GM12878 (cell line): ENCODE measurements at regions not wholly inside any gene's neighbourhood (a gene's known extent, or its start where the extent isn't known, plus 50 kb on each side); places are given as distances from the start of the nearest gene placed in this dataset.

ENCODE experiments used
- ATAC-seq: fragments of 200-7000 bp; cut with Tn5 transposase; 3 replicates; pipeline ENCODE4 v1.9.1; 2020; ENCODE audit warnings: mild to moderate bottlenecking, moderate library complexity
- BruUV-seq: library from RNA; stranded (reverse); fragments of 400-500 nt; replicated peaks from 2 replicates; lab custom pipeline; 2021; lab: Mats Ljungman, UMichigan
- CTCF ChIA-PET: fragments of 300-600 bp; sonication (Branson Sonifier 250); formaldehyde crosslinking; extraction: SDS; loops from one replicate; lab custom pipeline; 2021; ENCODE audit warnings: inconsistent platforms; lab: Yijun Ruan, JAX
- POLR2A ChIA-PET: fragments of 350-600 bp; formaldehyde crosslinking; extraction: SDS; loops from one replicate; lab custom pipeline; 2021; ENCODE audit warnings: inconsistent platforms; lab: Charles Lee
- RAD21 ChIA-PET: fragments of 300-600 bp; sonication (Branson Sonifier 250); formaldehyde crosslinking; loops from one replicate; lab custom pipeline; 2023; ENCODE audit warnings: antibody characterized with exemption; ENCODE audit not compliant: unreplicated experiment; lab: Charles Lee
- SMC1A ChIA-PET: fragments of 300-600 bp; sonication (Branson Sonifier 250); formaldehyde crosslinking; loops from one replicate; lab custom pipeline; 2023; ENCODE audit not compliant: unreplicated experiment, uncharacterized antibody; lab: Charles Lee
- DNase-seq: peaks from one replicate; pipeline ENCODE4 v3.0.0-alpha.2; 2011; ENCODE audit warnings: low read depth, low spot score
- FAIRE-seq: peaks from 3 replicates; lab custom pipeline; 2011; peaks lifted over from hg19 to GRCh38; lab: Jason Lieb, UNC
- H2AFZ ChIP-seq: 2 replicates; pipeline ENCODE4 v1.6.0; 2011; ENCODE audit warnings: low read depth, low read length, control low read depth; ENCODE audit not compliant: control insufficient read depth
- H3K27ac ChIP-seq: 2 replicates; pipeline ENCODE4 v1.5.1; 2011; ENCODE audit warnings: control low read depth; ENCODE audit not compliant: control insufficient read depth, insufficient read depth
- H3K27me3 ChIP-seq, 2 experiments: replicated peaks in 1 of 2; 2 replicates each; pipeline versions ENCODE4 v1.6.0 to v1.6.1; 2011; ENCODE audit warnings: low read length in 1 of 2; ENCODE audit not compliant: control insufficient read depth in 2 of 2, insufficient read depth in 2 of 2
- H3K36me3 ChIP-seq, 2 experiments: 2 replicates each; pipeline ENCODE4 v1.5.1; 2011; ENCODE audit warnings: low read length in 1 of 2; ENCODE audit not compliant: control insufficient read depth in 2 of 2, insufficient read depth in 2 of 2
- H3K4me1 ChIP-seq: 2 replicates; pipeline ENCODE4 v1.6.1; 2011; ENCODE audit warnings: mild to moderate bottlenecking, low read length, moderate library complexity, mixed read lengths; ENCODE audit not compliant: control insufficient read depth, insufficient read depth
- H3K4me2 ChIP-seq: 2 replicates; pipeline ENCODE4 v1.6.0; 2011; ENCODE audit warnings: control low read depth; ENCODE audit not compliant: control insufficient read depth, insufficient read depth
- H3K4me3 ChIP-seq: fragments of 200-600 bp; sonication (generic); 2 replicates; pipeline ENCODE4 v1.5.1; 2016
- H3K79me2 ChIP-seq: 2 replicates; pipeline ENCODE4 v1.6.0; 2011; ENCODE audit warnings: low read length; ENCODE audit not compliant: control insufficient read depth, insufficient read depth
- H3K9ac ChIP-seq: 2 replicates; pipeline ENCODE4 v1.8.0; 2011; ENCODE audit warnings: low read length, control low read depth, mixed read lengths; ENCODE audit not compliant: control insufficient read depth, insufficient read depth
- H3K9me3 ChIP-seq: replicated peaks from 3 replicates; pipeline ENCODE4 v1.5.1; 2011; ENCODE audit warnings: mild to moderate bottlenecking, low read length; ENCODE audit not compliant: control insufficient read depth, insufficient read depth
- H4K20me1 ChIP-seq: 2 replicates; pipeline ENCODE4 v1.6.0; 2011; ENCODE audit not compliant: control insufficient read depth, insufficient read depth
- CHD4 ChIP-seq: fragments of 200-600 bp; sonication (generic); IDR thresholded peaks from 2 replicates; pipeline ENCODE4 v1.6.1; 2016; ENCODE audit warnings: mild to moderate bottlenecking
- EP300 ChIP-seq, 2 experiments: fragments of 150-350 bp in 1 of 2; IDR thresholded peaks; 2 replicates each; pipeline ENCODE4 v1.6.1; 2011 to 2012; ENCODE audit warnings: low read depth in 2 of 2, low read length in 2 of 2, borderline replicate concordance in 1 of 2, improper control_type of control experiment in 1 of 2, inconsistent platforms in 1 of 2; ENCODE audit not compliant: control insufficient read depth in 1 of 2
- GABPA ChIP-seq: IDR thresholded peaks from 2 replicates; pipeline ENCODE4 v1.6.1; 2014; ENCODE audit warnings: antibody characterized with exemption, low read depth, mild to moderate bottlenecking, inconsistent platforms
- TBL1XR1 ChIP-seq: IDR thresholded peaks from 2 replicates; pipeline ENCODE4 v1.6.1; 2012; ENCODE audit warnings: low read depth, low read length, improper control_type of control experiment
- USF1 ChIP-seq: IDR thresholded peaks from 2 replicates; pipeline ENCODE4 v1.6.1; 2011; ENCODE audit warnings: borderline replicate concordance, low read depth, mild to moderate bottlenecking, moderate library complexity, mixed read lengths, low read length; ENCODE audit not compliant: insufficient read depth; ENCODE audit errors: extremely low read length
- WGBS: methylation state at CpG from one replicate; pipeline ENCODE4 v1.1.6; 2016; ENCODE audit warnings: low lambda C conversion rate; ENCODE audit not compliant: insufficient replicate concordance, insufficient coverage; ENCODE audit errors: missing lambda C conversion rate; 5-methylcytosine and 5-hydroxymethylcytosine counted together
- in situ Hi-C: fragments of 300-500 bp; cut with MboI; formaldehyde crosslinking; loops from 9 replicates; pipeline ENCODE4 v1.14.3; 2018; ENCODE audit warnings: mixed read lengths
- intact Hi-C: fragments of 100-400 bp; cut with micrococcal nuclease; formaldehyde crosslinking; loops from one replicate; pipeline ENCODE4 v1.14.2; 2022; ENCODE audit not compliant: unreplicated experiment
- TF ChIP-seq, protein P1 (sequence below), 3 experiments: IDR thresholded peaks in 2 of 3; conservative IDR thresholded peaks in 1 of 3; 2 replicates each; pipeline ENCODE4 v1.5.1; 2011; ENCODE audit warnings: low read depth in 3 of 3, low read length in 3 of 3, mild to moderate bottlenecking in 3 of 3, control low read depth in 2 of 3, moderate library complexity in 2 of 3, inconsistent platforms in 1 of 3, mixed read lengths in 1 of 3; ENCODE audit not compliant: control insufficient read depth in 2 of 3, insufficient read depth in 1 of 3; ENCODE audit errors: extremely low read depth in 1 of 3
- TF ChIP-seq, protein P2 (sequence below): fragments of 150-350 bp; IDR thresholded peaks from 2 replicates; pipeline ENCODE4 v1.6.1; 2016; ENCODE audit warnings: low read depth, low read length

GRCh38 chr2:156221703-156222102 is 110.8 kb downstream of the NR4A2 start:
- H3K9ac ChIP-seq, result no peak overlapping the region
- no peak for ATAC-seq
- no peaks in the 10 kb centered on the region for H3K9me3 ChIP-seq
- CTCF ChIA-PET, result no interaction called here
- POLR2A ChIA-PET, result no interaction called here
- no peak overlapping the region for H3K27ac ChIP-seq
- no peak overlapping the region for H3K4me3 ChIP-seq
- FAIRE-seq, result no peak
- SMC1A ChIA-PET, result no interaction called here
- no peaks in the 10 kb centered on the region for H3K27me3 ChIP-seq
- no TSS peak for BruUV-seq
- H3K79me2 ChIP-seq, result no peaks in the 10 kb centered on the region
- TF ChIP-seq TBL1XR1, result no peak
- no peak for TF ChIP-seq USF1
- no peak for TF ChIP-seq EP300 (IDR thresholded peaks at IDR 0.05; ENCODE audit: borderline replicate concordance in 1 of 2, control insufficient read depth in 1 of 2, low read depth in 2 of 2, low read length in 2 of 2)
- TF ChIP-seq, protein P1, sequence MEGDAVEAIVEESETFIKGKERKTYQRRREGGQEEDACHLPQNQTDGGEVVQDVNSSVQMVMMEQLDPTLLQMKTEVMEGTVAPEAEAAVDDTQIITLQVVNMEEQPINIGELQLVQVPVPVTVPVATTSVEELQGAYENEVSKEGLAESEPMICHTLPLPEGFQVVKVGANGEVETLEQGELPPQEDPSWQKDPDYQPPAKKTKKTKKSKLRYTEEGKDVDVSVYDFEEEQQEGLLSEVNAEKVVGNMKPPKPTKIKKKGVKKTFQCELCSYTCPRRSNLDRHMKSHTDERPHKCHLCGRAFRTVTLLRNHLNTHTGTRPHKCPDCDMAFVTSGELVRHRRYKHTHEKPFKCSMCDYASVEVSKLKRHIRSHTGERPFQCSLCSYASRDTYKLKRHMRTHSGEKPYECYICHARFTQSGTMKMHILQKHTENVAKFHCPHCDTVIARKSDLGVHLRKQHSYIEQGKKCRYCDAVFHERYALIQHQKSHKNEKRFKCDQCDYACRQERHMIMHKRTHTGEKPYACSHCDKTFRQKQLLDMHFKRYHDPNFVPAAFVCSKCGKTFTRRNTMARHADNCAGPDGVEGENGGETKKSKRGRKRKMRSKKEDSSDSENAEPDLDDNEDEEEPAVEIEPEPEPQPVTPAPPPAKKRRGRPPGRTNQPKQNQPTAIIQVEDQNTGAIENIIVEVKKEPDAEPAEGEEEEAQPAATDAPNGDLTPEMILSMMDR (IDR thresholded peaks at IDR 0.05 in 2 of 3, conservative IDR thresholded peaks at IDR 0.05 in 1 of 3; ENCODE audit: control insufficient read depth in 2 of 3, extremely low read depth in 1 of 3, insufficient read depth in 1 of 3, low read depth in 3 of 3, low read length in 3 of 3), result no peak
- TF ChIP-seq, protein P2, sequence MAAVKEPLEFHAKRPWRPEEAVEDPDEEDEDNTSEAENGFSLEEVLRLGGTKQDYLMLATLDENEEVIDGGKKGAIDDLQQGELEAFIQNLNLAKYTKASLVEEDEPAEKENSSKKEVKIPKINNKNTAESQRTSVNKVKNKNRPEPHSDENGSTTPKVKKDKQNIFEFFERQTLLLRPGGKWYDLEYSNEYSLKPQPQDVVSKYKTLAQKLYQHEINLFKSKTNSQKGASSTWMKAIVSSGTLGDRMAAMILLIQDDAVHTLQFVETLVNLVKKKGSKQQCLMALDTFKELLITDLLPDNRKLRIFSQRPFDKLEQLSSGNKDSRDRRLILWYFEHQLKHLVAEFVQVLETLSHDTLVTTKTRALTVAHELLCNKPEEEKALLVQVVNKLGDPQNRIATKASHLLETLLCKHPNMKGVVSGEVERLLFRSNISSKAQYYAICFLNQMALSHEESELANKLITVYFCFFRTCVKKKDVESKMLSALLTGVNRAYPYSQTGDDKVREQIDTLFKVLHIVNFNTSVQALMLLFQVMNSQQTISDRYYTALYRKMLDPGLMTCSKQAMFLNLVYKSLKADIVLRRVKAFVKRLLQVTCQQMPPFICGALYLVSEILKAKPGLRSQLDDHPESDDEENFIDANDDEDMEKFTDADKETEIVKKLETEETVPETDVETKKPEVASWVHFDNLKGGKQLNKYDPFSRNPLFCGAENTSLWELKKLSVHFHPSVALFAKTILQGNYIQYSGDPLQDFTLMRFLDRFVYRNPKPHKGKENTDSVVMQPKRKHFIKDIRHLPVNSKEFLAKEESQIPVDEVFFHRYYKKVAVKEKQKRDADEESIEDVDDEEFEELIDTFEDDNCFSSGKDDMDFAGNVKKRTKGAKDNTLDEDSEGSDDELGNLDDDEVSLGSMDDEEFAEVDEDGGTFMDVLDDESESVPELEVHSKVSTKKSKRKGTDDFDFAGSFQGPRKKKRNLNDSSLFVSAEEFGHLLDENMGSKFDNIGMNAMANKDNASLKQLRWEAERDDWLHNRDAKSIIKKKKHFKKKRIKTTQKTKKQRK, result no peak
- TF ChIP-seq GABPA, result no peak
- TF ChIP-seq CHD4, result no peak
- no peaks in the 10 kb centered on the region for H3K4me1 ChIP-seq
- RAD21 ChIA-PET, result no interaction called here
- WGBS, result 17% methylated on average over 2 of the region's 2 CpGs
- no peaks in the 10 kb centered on the region for H4K20me1 ChIP-seq
- intact Hi-C loops, result no loop called here
- in situ Hi-C loops, result no loop called here
- no peak overlapping the region for H2AFZ ChIP-seq
- DNase-seq, result no peak
- H3K4me2 ChIP-seq, result no peak overlapping the region
- no peaks in the 10 kb centered on the region for H3K36me3 ChIP-seq
